Fibroblast of pulmonary artery (primary cell): ENCODE measurements at regions not wholly inside any gene's neighbourhood (a gene's known extent, or its start where the extent isn't known, plus 50 kb on each side); places are given as distances from the start of the nearest gene placed in this dataset.

Experiments
- DNase-seq: peaks from one replicate; pipeline ENCODE4 v3.0.0-alpha.2; 2010; ENCODE audit warnings: low read depth
- H3K4me3 ChIP-seq: replicated peaks from 2 replicates; pipeline ENCODE4 v1.5.1; 2011; ENCODE audit warnings: low read depth, mild to moderate bottlenecking, control low read depth, low read length, moderate library complexity
- CTCF ChIP-seq: IDR thresholded peaks from 2 replicates; pipeline ENCODE4 v1.5.1; 2011; ENCODE audit warnings: mild to moderate bottlenecking, control low read depth, low read length, inconsistent platforms; ENCODE audit errors: missing control alignments

GRCh38 chr5:166497496-166498104, 1793.8 kb upstream of the WWC1 start:
- no peak for DNase-seq
- H3K4me3 ChIP-seq, result no peak overlapping the region
- no peak for TF ChIP-seq CTCF

- H3K4me3 ChIP-seq, result no peak overlapping the region
- TF ChIP-seq CTCF, result no peak
- DNase-seq, result peak; percentile 2
Observed at GRCh38 chr5:166499447-166500240, 1791.8 kb upstream of the WWC1 start.

- no peak for TF ChIP-seq CTCF
Observed at GRCh38 chr5:166503506-166503905, 1787.9 kb upstream of the WWC1 start.

GRCh38 chr5:166505067-166505466, 1786.4 kb upstream of the WWC1 start:
- TF ChIP-seq CTCF, result no peak
- no peak overlapping the region for H3K4me3 ChIP-seq
- no peak for DNase-seq

More at GRCh38 chr5:166503506-166503905, 1787.9 kb upstream of the WWC1 start:
- no peak overlapping the region for H3K4me3 ChIP-seq
- no peak for DNase-seq

- TF ChIP-seq CTCF, result no peak
- no peak for DNase-seq
- no peak overlapping the region for H3K4me3 ChIP-seq
Observed at GRCh38 chr5:166505544-166505943, 1785.9 kb upstream of the WWC1 start.

- TF ChIP-seq CTCF, result no peak
- DNase-seq, result no peak
- H3K4me3 ChIP-seq, result no peak overlapping the region
Observed at GRCh38 chr5:166507810-166508425, 1783.5 kb upstream of the WWC1 start.
